ENCODE measurements at regions not wholly inside any gene's neighbourhood (a gene's known extent, or its start where the extent isn't known, plus 50 kb on each side); places are given as distances from the start of the nearest gene placed in this dataset.

DNA sequence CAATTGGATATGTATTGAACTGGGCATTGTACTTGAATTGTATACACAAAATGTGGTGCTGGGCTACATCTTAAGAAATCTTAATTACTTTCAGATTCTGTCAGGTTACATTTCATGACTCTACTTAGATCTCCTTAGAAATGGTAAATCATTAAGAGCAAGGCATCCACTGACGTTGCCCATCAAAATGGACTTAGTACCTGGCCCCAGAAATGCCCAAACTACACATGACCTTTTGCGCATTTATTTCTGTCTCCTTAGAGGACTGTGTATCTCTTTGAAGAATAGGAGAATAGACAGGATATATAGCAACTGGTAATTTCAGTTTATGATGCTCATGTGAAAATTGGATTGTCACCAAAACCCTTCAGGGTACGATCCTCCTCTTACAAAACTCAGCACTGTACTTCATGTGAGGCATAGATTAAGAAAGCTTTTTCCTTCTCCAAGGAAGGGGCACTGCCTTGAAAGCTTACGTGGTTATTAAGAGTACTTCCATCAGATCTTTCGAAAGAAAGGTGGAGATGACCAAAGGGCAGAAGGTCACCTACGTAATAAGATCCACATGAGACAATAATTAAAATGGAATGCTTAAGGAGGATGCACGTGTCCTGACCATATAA, 61.4 kb upstream of the BMP2 start:
- no peaks in the 10 kb centered on the region; the same call in 2 of the 3 replicates for H3K9me3 ChIP-seq
- TF ChIP-seq KDM1A (IDR thresholded peaks at IDR 0.05; ENCODE audit: low read depth) (no peak), HOXB5 (CRISPR knock-in tag; IDR thresholded peaks at IDR 0.05) (no peak), BHLHE40 (IDR thresholded peaks at IDR 0.05; ENCODE audit: low read depth, low read length) (no peak), EHF (CRISPR knock-in tag; IDR thresholded peaks at IDR 0.05) (no peak), HOXA7 (CRISPR knock-in tag; IDR thresholded peaks at IDR 0.05) (no peak), TP53 (CRISPR knock-in tag; IDR thresholded peaks at IDR 0.05) (no peak), PHF8 (IDR thresholded peaks at IDR 0.05; ENCODE audit: borderline replicate concordance, low read depth) (no peak), MYC (IDR thresholded peaks at IDR 0.05; ENCODE audit: borderline replicate concordance, low read length) (no peak), TFCP2L1 (CRISPR knock-in tag; IDR thresholded peaks at IDR 0.05) (no peak), JUN (IDR thresholded peaks at IDR 0.05) (no peak)
- TF ChIP-seq, protein P1, sequence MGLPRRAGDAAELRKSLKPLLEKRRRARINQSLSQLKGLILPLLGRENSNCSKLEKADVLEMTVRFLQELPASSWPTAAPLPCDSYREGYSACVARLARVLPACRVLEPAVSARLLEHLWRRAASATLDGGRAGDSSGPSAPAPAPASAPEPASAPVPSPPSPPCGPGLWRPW (IDR thresholded peaks at IDR 0.05), result no peak
- TF ChIP-seq, protein P2, sequence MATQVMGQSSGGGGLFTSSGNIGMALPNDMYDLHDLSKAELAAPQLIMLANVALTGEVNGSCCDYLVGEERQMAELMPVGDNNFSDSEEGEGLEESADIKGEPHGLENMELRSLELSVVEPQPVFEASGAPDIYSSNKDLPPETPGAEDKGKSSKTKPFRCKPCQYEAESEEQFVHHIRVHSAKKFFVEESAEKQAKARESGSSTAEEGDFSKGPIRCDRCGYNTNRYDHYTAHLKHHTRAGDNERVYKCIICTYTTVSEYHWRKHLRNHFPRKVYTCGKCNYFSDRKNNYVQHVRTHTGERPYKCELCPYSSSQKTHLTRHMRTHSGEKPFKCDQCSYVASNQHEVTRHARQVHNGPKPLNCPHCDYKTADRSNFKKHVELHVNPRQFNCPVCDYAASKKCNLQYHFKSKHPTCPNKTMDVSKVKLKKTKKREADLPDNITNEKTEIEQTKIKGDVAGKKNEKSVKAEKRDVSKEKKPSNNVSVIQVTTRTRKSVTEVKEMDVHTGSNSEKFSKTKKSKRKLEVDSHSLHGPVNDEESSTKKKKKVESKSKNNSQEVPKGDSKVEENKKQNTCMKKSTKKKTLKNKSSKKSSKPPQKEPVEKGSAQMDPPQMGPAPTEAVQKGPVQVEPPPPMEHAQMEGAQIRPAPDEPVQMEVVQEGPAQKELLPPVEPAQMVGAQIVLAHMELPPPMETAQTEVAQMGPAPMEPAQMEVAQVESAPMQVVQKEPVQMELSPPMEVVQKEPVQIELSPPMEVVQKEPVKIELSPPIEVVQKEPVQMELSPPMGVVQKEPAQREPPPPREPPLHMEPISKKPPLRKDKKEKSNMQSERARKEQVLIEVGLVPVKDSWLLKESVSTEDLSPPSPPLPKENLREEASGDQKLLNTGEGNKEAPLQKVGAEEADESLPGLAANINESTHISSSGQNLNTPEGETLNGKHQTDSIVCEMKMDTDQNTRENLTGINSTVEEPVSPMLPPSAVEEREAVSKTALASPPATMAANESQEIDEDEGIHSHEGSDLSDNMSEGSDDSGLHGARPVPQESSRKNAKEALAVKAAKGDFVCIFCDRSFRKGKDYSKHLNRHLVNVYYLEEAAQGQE (IDR thresholded peaks at IDR 0.05), result no peak
- TF ChIP-seq, protein P3, sequence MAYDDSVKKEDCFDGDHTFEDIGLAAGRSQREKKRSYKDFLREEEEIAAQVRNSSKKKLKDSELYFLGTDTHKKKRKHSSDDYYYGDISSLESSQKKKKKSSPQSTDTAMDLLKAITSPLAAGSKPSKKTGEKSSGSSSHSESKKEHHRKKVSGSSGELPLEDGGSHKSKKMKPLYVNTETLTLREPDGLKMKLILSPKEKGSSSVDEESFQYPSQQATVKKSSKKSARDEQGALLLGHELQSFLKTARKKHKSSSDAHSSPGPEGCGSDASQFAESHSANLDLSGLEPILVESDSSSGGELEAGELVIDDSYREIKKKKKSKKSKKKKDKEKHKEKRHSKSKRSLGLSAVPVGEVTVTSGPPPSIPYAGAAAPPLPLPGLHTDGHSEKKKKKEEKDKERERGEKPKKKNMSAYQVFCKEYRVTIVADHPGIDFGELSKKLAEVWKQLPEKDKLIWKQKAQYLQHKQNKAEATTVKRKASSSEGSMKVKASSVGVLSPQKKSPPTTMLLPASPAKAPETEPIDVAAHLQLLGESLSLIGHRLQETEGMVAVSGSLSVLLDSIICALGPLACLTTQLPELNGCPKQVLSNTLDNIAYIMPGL (CRISPR knock-in tag; IDR thresholded peaks at IDR 0.05; ENCODE audit: borderline replicate concordance), result no peak
- TF ChIP-seq, protein P4, sequence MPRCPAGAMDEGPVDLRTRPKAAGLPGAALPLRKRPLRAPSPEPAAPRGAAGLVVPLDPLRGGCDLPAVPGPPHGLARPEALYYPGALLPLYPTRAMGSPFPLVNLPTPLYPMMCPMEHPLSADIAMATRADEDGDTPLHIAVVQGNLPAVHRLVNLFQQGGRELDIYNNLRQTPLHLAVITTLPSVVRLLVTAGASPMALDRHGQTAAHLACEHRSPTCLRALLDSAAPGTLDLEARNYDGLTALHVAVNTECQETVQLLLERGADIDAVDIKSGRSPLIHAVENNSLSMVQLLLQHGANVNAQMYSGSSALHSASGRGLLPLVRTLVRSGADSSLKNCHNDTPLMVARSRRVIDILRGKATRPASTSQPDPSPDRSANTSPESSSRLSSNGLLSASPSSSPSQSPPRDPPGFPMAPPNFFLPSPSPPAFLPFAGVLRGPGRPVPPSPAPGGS (IDR thresholded peaks at IDR 0.05), result no peak
- POLR2A ChIA-PET, result no interaction called here
- FAIRE-seq (no peak), ATAC-seq (no peak), DNase-seq (ENCODE audit: low read depth in 1 of 2, low spot score in 1 of 2) (no peak)
- H3K4me1 ChIP-seq, result peaks cover 13% of the 10 kb centered on the region; the same call in 2 of the 3 replicates
- H3K27ac ChIP-seq, result no peak overlapping the region
- no peak overlapping the region for H3K4me2 ChIP-seq
- 47% methylated on average over 7 of the region's 7 CpGs for WGBS (ENCODE audit: missing lambda C conversion rate)
- CTCF ChIA-PET, result no interaction called here
- H3K4me3 ChIP-seq, result no peak overlapping the region

DNA sequence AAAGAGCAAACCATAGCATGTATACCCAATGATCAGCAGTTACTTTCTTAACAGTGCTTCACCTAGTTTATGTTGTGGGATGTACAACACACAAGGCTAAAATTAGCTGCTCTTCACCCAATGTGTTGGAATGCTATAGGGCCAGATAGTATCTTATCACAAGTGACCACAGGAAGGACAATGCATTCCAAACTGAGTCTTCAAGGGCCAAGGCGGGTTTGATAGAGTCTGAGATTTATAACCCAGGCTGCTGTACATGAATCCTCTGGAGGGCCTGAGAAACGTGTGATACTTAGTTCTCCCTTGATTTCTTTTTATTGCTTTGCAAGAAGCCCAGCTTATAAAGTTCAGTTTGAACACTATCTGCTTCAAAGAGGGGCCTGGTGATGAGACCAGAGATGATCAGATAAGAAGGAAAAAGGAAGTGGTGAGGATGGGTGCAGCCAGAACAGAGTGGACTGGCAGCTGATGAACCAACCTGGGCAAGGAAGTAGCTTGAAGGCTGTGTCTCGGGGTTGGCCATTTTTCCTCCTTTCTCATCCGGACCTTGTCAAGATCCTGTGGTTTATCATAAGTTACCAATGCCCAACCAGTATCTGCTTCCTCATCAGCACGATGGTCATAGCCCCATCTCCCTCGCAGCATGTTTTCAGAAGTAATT, 62.2 kb upstream of the BMP2 start:
- peaks cover 13% of the 10 kb centered on the region; the same call in 2 of the 3 replicates for H3K4me1 ChIP-seq
- no peak overlapping the region; the same call in 2 of the 3 replicates for H3K4me2 ChIP-seq
- H3K27ac ChIP-seq, result no peak overlapping the region
- 38% methylated on average over 6 of the region's 6 CpGs for WGBS (ENCODE audit: missing lambda C conversion rate)
- DNase-seq (ENCODE audit: low read depth in 1 of 2, low spot score in 1 of 2) (no peak), FAIRE-seq (no peak), ATAC-seq (no peak)
- CTCF ChIA-PET, result no interaction called here
- H3K4me3 ChIP-seq, result no peak overlapping the region
- no peak for TF ChIP-seq NFE2L2 (conservative IDR thresholded peaks at IDR 0.05; ENCODE audit: low read length)
- TF ChIP-seq, protein P5, sequence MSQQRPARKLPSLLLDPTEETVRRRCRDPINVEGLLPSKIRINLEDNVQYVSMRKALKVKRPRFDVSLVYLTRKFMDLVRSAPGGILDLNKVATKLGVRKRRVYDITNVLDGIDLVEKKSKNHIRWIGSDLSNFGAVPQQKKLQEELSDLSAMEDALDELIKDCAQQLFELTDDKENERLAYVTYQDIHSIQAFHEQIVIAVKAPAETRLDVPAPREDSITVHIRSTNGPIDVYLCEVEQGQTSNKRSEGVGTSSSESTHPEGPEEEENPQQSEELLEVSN (IDR thresholded peaks at IDR 0.05; ENCODE audit: borderline replicate concordance, low read depth), result no peak
- H3K9me3 ChIP-seq, result no peaks in the 10 kb centered on the region; the same call in 2 of the 3 replicates
- POLR2A ChIA-PET, result no interaction called here

All from A549 (cell line).